GM18502 (cell line): ENCODE measurements at regions not wholly inside any gene's neighbourhood (a gene's known extent, or its start where the extent isn't known, plus 50 kb on each side); places are given as distances from the start of the nearest gene placed in this dataset.
"Not testable (repeated sequence)": the region's sequence is repeated elsewhere in the genome, so short reads cannot be mapped to it uniquely, and the experiment has no call there.

Source experiments
- ATAC-seq: cut with Tn5 transposase; IDR thresholded peaks from one replicate; pipeline ENCODE4 v1.9.1; 2021; ENCODE audit warnings: mild to moderate bottlenecking; ENCODE audit not compliant: unreplicated experiment, poor library complexity

DNA sequence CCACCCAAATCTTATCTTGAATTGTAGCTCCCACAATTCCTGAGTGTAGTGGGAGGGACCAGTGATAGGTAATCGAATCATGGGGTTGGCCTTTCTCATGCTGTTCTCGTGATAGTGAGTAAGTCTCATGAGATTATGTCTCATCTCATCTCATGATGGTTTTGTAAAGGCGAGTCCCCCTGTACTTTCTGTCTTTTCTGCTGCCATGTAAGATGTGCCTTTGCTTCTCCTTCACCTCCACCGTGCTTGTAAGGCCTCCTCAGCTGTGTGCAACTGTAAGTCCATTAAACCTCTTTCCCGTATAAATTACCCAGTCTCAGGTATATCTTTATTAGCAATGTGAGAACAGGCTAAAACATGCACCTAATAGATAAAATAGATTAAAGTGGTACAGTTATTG lies 756.4 kb upstream of the SLITRK5 start:
- ATAC-seq: no peak

DNA sequence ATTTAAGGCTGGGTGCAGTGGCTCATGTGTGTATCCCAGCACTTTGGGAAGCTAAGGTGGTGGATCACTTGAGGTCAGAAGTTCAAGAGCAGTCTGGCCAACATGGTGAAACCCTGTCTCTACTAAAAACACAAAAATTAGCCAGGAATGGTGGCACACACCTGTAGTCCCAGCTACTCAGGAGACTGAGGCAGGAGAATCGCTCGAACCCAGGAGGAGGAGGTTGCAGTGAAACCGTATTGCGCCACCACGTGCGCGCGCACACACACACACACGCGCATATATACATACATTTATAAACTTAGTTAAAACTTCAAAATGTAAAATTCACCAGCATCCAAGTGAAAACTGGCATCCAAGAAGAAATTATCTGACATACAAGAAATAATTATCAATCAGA lies 753.7 kb upstream of the SLITRK5 start:
- ATAC-seq: not testable (repeated sequence)

DNA sequence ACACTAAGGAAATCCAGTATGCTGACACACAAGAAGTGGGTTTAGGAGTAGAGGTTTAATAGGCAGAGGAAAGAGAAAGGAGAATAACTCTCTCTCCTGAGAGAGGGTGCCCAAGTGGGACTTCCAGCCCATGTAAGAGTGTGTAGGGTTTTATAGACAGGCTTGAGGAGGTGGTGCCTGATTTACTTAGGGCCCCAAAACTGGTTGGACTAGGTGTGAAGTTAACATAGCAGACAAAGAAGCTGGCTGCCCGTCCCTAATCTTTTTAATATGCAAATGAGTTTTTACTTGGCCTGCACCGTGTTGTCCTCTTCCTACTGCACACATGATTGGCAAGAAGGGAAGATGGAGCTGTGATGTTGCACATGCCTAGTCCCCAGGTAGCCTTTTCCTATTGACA lies 752.5 kb upstream of the SLITRK5 start:
- no peak for ATAC-seq

DNA sequence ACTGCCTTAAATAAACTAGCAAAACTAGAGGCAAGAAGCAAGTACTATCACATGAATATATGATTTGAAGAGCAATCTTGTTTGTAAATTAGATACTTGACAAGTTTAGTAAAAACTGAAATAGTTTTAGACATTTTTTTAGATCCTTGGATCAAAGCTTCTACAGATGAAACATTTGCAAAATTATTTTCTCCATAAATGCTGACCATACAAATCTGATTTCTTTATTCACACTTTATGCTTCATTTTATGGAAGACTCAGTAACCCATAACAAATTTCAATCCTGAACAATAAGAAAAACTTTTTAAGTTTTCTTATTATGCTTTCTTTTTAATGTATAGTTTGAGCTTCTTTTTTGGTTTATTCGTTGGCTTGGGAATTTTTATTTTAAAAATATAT lies 750.2 kb upstream of the SLITRK5 start:
- no peak for ATAC-seq

DNA sequence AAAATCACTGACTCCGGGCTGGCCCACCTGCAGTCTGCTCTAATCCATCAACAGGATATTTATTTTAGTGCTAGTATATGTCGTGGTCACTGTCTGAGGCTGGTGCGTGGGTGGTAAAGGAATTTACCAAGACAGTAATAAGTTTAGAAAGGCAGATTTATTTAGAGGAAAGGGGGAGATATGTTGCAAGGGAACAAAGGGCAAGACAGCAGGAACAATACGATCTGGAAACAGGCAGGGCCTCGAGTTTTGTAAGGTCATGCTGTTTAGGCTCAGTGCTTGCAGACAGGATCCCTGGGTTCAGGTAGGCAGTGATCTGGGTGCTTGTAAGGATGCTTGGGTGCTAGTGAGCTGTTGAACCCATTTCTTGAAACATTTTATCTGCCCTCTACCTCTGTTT lies 748.2 kb upstream of the SLITRK5 start:
- no peak for ATAC-seq

DNA sequence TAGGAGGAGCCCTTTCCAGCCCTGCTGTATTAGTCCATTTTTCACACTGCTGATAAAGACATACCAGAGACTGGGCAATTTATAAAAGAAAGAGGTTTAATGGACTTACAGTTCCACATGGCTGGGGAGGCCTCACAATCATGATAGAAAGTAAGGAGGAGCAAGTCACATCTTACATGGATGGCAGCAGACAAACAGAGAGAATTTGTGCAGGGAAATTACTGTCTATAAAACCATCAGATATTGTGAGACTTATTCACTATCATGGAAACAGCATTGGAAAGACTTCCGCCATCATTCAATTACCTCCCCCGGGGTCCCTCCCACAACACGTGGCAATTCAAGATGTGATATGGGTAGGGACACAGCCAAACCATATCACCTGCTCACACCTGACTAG lies 744.3 kb upstream of the SLITRK5 start:
- not testable (repeated sequence) for ATAC-seq

DNA sequence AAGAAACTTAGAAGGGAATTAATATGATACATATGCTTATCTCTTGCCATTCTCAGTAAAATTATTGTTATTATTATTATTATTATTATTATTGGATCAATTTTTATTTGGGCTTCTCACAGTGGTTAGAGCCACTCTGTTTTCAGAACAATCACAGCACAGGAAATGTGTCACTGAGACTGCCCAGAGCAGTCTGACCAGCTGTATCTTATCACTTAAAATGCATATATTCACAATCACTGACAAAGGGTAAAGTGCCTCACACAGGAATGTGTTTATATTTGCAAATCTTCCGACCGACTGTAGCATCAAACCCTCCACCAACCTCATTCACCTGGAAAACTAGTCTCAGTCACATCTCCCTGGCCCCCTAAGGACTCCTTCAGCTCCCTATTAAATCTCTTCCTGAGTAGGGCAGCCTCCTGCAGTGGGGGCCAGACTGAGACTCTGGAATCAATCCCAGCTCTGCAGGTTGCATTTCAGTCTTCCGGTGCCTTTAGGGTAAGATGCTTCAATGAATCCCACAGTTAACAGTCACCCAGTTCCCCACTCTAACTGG lies 738.3 kb upstream of the SLITRK5 start:
- no peak for ATAC-seq

DNA sequence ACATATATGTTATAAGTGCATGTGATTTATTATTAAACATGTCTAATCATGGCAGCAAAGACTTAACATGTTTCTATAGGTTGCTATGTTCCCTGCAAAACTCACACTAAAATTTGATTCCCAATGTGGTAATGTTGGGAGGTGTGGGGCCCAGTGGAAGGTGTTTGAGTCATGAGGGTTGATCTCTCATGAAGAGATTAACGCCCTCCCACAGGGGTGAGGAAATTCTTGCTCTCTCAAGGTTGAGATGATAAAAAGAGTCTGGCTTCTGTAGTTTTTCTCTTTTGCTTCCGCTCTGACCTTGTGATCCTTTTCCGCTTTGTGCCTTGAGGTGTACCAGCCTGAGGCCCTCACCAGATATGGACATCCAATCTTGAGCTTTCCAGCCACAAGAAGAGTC lies 737.5 kb upstream of the SLITRK5 start:
- ATAC-seq: no peak

DNA sequence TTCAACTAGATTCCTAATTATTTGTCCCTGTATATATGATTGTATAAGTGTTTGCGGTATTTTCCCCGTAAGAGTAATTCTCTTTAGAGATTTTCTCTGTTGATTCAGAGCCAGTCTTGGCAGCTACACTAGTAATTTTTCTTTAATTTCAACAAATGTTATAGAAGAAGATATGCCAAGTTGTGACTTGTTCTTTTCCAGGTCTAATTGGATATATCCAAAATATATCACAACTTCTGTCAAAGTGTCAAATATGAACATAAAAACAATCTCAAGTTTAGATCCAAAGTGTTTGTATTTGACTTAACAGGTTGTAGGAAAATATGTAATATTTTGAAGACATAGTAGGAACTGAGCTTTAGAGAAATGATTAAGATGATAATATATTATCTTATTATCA lies 733.9 kb upstream of the SLITRK5 start:
- no peak for ATAC-seq

DNA sequence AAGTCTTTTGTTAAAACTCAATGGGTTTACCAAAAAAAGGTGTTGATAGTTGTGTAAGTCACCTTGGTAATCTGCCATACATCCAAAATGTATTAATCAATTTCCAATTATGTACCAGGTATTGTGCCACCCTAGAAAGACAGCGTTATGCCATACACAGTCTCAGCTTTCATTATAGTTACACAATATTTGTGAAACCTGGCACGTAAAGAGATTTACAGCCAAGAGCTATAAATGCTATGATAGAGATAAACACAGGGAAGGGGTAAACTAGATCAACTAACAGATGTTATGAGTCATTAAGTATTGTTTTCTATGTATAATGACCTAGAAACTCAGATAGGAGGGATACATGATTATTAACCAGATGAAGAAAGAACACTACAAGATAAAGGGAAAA lies 725.6 kb upstream of the SLITRK5 start:
- ATAC-seq: no peak

DNA sequence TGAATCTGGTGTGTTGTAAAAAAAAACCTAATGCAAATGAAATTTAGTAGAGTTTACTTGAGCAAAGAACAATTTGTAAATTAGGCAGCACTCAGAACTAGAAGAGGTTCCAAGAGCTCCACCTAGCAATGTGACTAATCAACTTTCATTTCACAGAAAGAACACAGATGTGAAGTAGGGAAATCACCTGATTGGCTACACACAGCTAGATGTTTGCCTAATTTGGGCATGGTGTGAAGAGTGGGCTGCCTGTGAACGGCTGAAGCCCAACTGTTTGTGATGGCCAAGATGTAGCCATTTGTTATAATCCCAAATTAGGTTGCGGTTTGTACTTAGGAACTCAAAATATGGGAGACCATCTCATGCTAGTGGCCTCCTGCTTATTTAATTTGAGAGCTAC lies 724.4 kb upstream of the SLITRK5 start:
- no peak for ATAC-seq

DNA sequence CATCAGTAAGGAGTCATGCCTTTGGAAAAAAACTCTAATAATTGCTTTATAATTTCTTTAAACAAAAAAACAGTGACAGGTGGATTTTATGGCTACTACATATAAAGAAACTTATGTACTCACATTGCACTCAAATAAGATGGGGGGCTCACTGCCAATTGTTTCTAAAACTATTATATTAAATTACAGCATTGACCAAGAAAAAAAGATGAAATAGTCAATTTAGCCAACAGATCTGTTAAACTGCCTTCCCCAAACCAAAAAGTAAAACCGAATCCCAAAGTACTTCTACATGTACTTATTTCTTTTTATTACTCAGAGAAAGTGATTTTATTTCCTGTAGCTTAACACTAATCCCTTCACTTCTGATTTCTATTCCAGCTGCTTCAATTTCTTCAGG lies 716.8 kb upstream of the SLITRK5 start:
- ATAC-seq: no peak

DNA sequence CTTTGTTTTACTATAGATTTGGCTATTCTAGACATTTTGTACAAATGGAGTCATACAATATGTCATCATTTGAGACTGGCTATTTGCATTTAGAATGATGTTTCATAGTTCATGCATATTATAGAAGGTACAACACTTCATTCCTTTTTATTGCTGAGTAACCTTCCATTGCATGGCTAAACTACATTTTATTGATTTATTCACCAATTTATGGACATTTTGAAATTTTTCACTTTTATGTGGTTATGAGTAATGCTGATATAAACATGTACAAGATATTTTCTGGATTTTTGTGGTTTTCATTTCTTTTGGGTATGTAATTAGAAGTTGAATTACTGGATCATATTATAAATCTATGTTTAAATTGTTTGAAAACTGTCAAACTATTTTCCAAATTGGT lies 710.3 kb upstream of the SLITRK5 start:
- ATAC-seq: no peak

DNA sequence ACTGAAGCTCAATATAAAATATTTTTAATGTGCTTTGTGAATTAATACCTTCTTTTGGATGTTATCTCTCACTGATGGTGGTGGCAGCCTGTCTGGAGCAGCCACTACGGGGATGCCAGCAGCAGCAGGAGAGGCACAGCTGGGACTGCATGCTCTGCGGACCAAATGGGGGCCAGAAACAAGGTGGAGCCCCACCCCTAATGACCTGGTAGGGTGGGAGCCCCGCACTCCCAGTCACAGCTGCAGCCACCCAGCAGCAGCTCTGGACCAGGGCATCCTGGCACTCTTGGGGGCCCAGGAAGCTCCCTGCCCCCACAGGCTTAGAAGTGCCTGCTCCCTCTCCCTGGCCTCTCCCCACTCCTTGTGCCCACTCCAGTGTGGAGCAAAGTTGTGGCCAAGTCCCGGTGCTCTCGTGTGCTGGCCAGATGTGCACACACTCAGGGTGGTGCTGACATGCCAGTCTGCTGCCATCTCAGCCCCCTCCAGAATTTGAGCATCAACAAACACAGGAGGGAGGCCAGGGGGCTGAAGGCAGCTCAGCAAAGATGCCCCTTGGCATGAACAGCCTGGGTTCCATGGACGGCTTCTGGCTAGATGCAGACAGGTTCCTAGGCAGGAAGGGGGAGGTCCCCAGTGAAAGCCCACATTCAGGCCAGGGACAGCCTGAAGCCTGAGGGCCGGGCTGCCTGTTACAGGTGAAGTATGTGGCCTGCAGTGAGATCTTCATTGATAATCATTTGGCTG lies 696.7 kb upstream of the SLITRK5 start:
- no peak for ATAC-seq

DNA sequence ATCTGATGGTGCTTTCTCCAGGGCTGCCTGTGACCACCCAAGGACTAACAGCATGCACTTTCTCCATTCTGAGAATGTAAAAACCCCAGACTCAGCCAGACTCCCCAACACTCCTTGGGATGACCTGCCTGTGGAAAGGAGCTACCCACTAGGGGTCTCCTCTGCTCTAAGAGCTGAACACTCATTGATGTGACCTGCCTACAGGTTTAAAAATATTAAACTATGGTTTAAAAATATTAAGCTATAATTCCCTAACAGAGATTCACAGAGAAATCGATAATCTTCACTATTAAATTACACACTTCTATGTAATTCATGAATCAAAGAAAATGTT lies 696.2 kb upstream of the SLITRK5 start:
- no peak for ATAC-seq

DNA sequence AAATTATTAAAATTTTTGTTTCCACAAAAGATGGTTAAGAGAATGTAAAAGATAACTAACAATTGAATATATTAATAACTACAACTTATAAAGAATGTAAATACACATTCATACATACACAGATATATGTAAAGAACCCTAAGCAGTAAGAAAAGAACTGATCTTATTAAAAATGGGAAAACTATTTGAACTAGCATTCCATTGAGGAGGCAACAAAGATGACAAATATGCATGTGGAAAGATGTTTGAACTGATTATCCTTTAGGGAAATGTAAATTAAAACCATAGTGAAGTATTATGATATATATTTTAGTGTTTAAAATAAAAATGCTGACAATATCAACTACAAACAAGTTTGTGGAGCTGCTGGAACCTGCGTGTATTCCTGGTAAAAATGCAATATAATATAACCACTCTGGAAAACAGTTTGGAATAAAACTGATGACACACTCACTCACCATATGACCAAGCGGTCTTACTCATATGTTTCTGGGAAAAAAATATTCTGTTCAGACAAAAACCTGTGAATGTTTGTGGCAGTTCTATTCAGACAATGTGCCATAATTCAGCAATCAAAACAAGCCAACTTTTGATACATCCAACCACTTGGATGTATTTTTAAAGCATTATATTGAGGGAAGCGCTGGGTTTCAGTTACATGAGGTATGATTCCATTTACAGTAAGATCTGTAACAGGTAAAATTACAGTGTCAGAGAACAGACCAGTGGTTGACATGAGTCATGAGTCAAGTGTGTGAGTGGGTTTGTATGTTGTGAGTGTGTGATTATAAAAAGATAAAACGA lies 694.4 kb upstream of the SLITRK5 start:
- no peak for ATAC-seq

DNA sequence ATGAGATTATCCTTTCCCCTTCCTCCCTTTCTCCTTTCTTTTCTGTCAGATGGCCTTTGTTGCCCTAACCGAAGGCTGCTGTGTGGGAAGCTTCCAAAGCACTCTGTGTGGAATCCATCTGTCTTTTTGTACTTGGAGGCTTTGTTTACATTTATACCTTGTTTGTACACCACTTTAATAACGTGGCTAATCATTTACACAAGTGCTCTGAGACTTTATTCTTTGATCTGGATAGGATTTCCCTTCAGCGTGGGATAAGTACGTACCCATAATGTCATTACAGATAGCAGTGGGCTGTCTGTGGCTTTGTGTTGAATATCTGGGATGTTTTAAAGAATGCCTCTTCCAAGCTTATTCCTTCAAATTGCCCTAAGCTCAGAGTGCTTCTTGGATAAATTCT lies 684.7 kb upstream of the SLITRK5 start:
- ATAC-seq: no peak

DNA sequence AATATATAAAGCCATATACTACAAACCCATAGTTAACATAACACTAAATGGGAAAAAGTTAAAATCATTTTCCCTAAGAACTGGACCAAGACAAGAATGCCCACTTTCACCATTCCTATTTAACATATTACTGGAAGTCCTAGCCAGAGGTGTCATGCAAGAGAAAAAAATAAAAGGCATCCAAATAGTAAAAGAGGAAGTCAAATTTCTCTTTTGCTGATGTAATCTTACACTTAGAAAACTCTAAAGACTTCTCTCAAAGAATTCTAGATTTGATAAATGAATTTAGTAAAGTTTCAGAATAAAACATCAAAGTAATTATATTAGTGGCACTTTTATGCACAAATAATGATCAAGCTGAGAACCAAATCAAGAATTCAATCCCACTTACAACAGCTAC lies 678.9 kb upstream of the SLITRK5 start:
- no peak for ATAC-seq

DNA sequence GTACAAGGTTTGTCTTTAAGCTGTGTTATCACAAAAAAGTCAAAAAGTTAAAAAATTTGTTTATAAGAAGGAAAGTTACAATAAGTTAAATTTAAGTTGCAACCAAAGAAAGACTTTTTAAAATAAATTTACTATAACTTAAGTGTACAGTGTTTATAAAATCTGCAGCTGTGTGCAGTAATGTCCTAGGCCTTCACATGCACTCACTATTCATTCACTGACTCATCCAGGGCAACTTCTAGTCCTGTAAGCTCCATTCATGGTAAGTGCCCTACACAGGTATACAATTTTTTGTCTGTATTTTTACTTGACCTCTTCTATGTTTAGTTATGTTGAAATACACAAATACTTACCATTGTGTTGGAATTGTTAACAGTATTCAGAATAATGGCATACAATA lies 667.9 kb upstream of the SLITRK5 start:
- no peak for ATAC-seq

DNA sequence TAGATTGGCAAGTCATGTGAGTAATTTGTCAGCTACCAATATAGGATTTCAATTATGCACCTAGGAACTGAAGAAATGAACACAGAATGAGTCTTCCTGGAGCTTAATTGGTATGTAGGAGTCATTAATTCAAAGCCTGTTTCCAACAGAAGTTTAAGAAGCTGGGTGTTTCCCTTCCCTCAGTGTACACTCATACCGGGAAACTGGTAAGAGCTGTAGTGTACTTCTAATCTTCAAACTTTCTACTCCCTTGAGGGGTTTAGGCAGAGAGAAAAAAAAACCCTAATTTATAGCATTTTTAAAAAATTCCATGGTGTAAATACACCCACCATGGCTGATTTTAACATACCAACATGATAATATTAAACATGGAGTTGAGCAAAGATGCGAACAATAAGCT lies 665.7 kb upstream of the SLITRK5 start:
- ATAC-seq: no peak

DNA sequence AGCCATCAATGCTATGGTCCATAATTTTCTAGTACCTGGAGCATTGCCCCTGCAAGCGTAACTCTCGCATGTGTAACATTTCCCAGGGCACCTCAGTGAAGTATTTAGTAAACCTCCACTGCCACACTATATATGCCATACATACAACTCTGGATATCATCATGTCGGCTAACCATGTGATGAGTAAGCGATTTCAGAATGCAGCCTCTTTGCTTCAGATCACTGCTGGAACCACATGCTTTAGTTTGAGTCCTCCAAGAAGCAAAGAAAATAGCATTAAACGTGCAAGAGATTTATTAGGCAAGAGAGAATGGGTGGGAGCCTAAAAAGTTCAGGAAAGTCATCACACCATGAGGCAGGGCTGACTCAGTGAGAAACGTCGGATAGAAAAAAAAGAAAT lies 635.6 kb upstream of the SLITRK5 start:
- ATAC-seq: no peak

DNA sequence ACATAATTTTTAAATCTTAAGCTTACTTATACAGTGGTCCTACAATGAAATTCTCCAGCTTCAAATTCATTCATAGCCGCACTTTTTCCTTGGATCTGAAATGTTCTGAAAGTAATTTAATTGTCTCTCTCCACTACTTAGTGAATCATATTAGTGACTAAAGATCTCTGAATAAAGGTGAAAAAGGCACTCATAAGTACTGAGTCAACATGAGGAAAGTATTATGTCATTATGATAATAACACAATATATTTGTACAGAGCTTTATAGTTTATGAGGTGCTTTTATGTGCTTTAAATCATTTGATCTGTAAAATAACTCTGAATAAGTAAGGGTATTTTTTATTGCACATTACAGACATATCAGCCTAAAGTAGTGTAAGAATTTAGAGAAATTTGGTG lies 628.2 kb upstream of the SLITRK5 start:
- ATAC-seq: no peak
